ENCODE measurements at regions not wholly inside any gene's neighbourhood (a gene's known extent, or its start where the extent isn't known, plus 50 kb on each side); places are given as distances from the start of the nearest gene placed in this dataset.

- DNase-seq (ENCODE audit: low read depth in 2 of 2), result no peak
Observed at GRCh38 chr6:169968541-169969270, 217.3 kb downstream of the ERMARD start.

GRCh38 chr6:169967687-169968086, 216.3 kb downstream of the ERMARD start:
- no peak for DNase-seq (ENCODE audit: low read depth in 2 of 2)

DNA sequence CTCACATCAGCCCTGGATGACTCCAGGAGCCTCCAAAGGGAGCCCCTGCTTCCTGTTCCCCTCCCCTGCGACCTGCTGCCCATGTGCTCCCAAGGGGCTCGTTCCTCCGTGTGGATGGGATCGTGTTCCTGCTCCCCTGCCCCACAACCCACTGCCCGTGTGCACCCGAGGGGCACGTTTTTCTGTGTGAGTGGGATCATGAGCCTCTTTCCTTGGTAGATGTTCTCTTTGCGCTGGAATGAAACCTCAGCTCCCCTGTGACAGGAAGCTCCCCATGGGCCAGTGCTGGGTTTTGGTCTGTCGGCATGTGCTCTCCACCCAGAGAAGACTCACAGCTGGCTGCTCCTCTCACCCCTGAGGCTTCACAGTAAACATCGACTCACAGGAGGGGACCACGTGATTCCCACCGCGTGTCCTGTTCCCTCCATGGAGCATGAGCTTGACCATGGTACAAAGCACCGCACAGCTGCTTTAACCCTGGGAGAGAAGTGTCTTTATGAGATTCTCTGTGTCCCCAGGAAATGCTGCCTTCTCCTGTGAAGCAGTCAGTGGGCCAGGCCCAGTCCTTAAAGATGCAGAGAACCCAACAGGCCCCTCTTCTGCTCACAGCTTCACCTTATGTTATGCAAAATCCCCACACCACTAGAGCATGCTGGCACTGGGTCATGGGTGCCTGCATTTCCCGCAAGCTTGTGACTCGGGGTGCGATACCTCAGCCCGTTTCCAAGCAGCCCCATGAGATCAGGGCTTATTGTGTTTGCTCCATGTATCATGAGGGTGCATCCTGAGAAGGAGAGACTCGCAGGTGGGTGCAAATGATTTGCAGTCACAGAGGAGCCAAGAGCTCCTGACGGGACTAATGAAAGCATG, 215.1 kb downstream of the ERMARD start:
- no peak for DNase-seq (ENCODE audit: low read depth in 2 of 2)

DNA sequence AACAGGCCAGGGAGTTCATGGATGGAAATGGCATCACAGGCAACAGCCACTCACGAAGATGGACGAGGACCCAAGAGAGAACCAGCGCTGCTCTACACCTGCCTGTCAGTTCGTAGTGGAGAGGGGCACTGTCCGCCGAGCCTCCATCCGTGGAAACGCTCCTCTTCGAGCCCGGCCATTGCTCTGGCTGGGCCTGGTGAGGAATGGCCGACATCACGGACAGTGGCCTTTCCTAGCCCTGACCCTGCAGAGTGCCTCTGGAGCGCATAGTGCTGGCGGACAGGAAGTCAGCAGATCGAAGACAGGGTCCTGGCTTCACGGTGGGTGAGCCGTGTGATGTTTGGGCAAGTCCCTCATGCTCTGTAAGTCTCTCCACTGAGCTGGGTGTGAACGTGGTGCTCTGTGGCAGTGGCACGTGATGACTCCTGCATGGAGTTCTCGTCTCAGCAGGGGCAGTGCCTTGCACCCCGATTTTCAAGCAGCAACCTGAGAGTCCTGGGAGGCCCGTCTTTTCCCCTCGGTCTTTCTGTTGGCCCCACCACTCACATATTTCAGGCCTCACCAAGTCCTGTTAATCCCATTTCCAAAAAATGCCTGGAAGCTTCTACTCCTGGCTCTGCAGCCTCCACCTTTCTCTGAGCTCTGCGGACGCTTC, 214.4 kb downstream of the ERMARD start:
- DNase-seq (ENCODE audit: low read depth in 2 of 2), result no peak

DNA sequence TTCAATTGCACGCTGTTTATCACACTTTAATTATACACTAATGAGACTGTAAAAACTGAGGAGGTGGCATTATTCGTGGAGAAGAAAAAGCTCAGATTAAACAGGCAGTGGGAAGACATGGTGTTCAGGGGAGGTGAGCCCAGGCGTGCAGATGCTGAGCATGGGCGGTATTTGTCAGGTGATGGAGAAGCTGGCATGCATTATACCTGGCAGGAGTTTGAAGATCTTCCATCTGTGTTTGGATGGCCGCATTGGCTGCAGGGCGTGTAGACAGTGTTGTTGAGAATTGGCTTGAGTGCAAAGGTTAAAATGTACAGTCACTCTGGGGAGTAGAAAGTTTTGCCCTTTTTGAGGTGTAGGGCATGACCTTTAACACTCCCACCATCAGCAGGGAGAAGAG, 213.8 kb downstream of the ERMARD start:
- no peak for DNase-seq (ENCODE audit: low read depth in 2 of 2)

- no peak for DNase-seq (ENCODE audit: low read depth in 2 of 2)
Observed at GRCh38 chr6:169964486-169965180, 213.2 kb downstream of the ERMARD start.

DNA sequence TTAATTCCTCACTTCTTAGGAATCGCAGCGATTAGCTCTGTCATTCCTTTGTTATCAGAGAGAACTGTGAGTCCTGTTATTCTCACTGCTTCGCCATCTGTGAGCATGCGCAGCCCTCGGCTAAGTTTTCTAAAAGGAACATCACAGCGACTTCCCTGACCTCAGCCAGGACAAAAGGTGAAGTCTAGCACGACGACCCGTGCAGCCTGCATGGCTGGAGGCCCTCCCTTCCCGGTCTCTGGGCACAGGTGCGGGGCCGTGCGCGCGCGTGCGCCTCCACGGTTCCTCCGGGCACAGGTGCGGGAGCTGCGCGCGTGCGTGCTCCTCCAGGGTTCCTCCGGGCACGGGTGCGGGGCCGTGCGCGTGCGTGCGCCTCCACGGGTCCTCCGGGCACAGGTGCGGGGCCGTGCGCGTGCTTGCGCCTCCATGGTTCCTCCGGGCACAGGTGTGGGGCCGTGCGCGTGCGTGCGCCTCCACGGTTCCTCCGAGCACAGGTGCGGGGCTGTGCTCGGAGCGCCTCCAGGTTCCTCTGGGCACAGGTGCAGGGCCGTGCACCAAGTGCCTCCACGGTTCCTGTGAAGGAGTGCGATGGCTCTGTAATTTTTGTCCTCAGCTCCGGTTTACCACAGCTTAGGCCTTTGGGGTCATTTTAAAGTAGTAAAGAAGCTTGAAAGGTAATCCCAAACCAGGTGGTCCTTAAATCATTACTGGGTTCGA, 212.3 kb downstream of the ERMARD start:
- DNase-seq (ENCODE audit: low read depth in 2 of 2), result no peak

DNA sequence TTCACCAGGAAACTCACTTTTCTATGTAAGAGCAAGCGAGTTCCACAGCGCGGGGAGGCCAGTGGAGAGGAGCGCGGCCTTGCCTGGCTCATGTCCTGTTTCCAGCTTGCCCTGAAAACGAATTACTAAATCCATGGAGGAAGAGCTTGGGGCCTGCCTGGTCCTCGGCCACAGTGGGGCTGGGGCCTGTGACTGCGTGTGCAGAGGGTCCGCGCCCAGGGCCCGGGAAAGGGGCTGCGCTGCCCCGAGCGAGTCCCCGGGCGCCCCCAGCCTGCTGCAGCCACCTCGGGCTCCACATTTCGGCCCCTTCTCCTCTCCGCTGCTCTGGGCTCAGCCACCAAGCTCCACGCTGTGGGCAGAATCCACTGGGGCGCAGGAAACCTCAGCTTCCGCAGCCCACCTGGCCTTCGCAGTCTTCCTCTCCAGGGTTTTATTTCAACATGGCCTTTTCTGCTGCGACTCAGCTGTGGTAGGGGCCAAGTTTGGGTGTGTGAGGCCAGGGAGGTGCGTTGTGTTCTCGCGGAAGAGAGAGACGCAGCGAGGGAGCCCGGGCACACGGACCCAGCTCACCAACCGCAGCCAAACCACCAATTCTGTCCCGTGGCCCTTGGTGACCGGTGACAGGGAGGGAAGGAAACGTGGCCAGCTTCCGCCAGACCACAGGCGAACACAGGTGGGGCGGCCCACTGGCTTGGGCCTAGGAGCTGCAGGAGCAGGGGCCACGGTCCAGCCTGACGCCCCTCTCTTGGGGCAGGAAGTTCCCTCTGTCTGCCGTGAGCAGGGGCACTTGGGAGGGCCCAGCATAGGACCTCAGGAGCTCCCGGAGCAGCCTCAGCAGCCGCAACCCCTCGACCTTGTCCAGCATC, 211.4 kb downstream of the ERMARD start:
- DNase-seq (ENCODE audit: low read depth in 2 of 2), result no peak

GRCh38 chr6:169961772-169962561, 210.5 kb downstream of the ERMARD start:
- DNase-seq (ENCODE audit: low read depth in 2 of 2), result no peak

- DNase-seq (ENCODE audit: low read depth in 2 of 2), result no peak
Observed at GRCh38 chr6:169960886-169961611, 209.6 kb downstream of the ERMARD start.

DNA sequence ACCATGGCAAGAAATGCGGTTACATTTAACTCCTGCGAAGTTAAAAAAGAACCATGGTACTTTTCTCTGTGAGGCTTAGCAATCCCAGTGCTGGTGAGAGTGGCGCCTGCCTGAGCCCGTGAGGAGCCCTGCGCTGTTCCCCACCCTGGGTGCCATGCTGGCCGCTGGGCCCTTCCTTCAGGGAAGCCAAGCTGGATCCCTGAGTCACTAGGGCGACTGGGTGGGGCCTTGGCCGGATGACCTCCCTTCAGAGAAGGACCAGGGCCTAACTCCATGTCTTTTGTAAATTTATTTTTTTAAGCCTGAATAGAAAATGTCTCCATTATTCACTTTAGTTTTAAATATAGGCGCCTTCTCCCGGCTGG, 209.1 kb downstream of the ERMARD start:
- DNase-seq (ENCODE audit: low read depth in 2 of 2), result no peak

DNA sequence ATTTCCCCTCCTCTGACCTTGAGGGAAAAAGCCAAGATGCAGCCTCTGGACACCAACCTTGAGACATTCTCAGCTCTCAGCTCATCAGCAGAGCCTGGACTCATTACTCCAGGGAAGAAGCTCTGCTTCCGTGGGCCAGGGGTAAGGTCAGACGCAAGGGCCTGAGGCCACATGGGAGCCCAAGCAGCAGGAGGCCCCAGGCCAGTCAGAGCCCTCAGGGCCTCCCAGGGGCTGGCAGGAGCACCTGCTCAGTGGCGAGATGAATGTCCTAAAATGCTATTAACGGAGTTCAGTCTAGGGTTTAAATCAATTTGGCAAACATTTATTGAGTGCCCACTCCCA, 208.6 kb downstream of the ERMARD start:
- DNase-seq (ENCODE audit: low read depth in 2 of 2), result no peak

- DNase-seq (ENCODE audit: low read depth in 2 of 2), result peak in 1 of 2 donors; percentile 15
Observed at GRCh38 chr6:169959136-169960002, 207.9 kb downstream of the ERMARD start.

DNA sequence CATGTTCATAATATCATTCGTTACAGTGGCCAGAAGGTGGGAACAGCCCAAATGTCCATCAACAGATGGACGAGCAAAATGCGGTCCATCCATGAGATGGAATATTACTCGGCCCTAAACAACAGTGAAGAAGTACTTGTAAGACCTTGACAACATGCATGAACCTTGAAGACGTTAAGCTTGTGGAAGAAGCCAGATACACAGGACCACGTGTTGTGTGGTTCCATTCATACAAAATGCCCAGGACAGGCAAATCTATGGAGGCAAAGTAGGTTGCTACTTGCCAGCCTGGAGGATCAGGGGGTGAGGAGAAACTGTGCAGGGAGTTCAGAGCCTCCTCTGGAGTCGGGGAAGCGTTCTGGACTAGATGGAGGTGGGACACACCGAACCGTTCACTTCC, 207.1 kb downstream of the ERMARD start:
- no peak for DNase-seq (ENCODE audit: low read depth in 2 of 2)

DNA sequence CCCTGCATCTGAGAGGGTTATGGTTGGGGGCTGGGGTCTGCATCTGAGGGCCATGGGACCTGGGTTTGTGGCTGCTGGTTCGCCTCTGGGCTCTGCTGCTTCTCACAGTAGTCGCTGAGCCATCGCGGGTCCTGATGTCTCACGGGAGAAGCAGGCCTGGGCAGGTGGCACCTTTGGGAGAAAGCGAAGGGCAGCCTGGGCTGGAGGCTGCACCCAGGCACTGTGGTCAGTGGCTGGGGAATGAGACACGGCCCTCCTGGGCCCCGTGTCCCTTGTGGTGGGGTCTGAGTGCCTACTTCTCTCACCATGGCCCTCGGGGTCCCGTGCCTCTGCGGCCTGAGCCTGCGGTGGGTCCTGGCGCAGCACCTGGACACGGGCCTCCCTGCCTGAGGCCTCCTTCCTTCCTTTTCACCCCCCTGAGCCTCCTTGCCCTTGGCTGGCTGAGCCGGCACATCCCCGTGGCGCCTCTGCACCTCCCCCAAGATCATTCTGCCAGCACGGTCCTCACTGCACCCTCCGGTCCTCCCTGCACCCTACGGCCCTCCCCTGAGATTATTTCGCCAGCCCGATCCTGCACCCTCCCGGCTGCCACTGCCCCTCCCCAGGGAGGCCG, 206.0 kb downstream of the ERMARD start:
- no peak for DNase-seq (ENCODE audit: low read depth in 2 of 2)

DNA sequence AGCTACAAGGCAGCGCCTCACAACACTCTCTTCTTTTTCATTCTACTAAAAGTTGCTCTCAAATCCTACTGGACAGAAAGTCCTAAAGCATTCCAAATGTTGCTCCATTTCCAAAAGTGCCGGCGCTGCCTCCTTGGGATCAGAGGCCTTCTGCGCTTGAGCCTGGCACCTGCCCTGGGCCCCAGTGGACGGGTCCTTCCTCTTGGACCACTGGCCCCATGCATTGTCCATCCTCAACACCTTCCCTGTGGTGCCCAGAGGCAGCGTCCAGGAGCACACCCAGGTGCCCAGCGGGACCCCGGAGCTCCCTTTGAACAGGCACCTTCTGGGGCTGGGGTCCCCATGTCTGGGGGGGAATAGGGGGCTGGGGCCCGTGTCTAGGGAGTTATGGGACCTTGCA, 205.2 kb downstream of the ERMARD start:
- no peak for DNase-seq (ENCODE audit: low read depth in 2 of 2)

GRCh38 chr6:169955731-169956437, 204.5 kb downstream of the ERMARD start:
- no peak for DNase-seq (ENCODE audit: low read depth in 2 of 2)

Measured in stimulated activated CD8-positive, alpha-beta memory T cell treated with anti-CD3 and anti-CD28 coated beads, Interleukin-7, amount 100 ng/mL, for 1 hour (primary cell).